GM13976 (cell line): ENCODE measurements at regions not wholly inside any gene's neighbourhood (a gene's known extent, or its start where the extent isn't known, plus 50 kb on each side); places are given as distances from the start of the nearest gene placed in this dataset.

Experiments used
- DNase-seq: peaks from one replicate; pipeline ENCODE4 v3.0.0; 2012; ENCODE audit warnings: low spot score
- in situ Hi-C: fragments of 300-500 bp; cut with MboI; formaldehyde crosslinking; loops from one replicate; pipeline ENCODE4 v1.12.0; 2022; ENCODE audit warnings: low sequenced_read_pairs, mixed read lengths, inconsistent platforms; ENCODE audit not compliant: unreplicated experiment
- TF ChIP-seq, protein P1 (sequence below): IDR thresholded peaks from 2 replicates; pipeline ENCODE4 v1.5.1; 2012; ENCODE audit warnings: borderline replicate concordance, mild to moderate bottlenecking; ENCODE audit not compliant: insufficient read depth; ENCODE audit errors: extremely low read depth, missing control alignments, control extremely low read depth

DNA sequence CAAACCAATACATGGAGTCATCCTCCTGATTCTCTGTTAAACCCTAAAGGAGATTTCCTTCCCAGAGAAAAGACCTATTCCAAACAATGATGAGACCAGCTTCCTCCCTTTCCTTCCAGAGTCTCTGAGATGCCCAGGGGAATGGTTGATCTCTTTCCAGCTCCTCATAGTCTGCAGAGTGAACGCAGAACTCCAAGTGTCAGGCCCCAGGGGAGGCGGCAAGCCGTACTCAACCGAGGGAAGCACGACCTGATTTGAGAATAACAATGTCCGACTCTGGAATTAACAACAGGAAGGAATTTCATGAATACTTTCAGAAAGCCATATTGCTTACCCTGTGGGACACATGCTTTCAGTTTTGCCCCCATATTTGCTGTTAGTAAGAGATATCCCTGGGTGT, 241.7 kb upstream of the GLI3 start:
- TF ChIP-seq, protein P1, sequence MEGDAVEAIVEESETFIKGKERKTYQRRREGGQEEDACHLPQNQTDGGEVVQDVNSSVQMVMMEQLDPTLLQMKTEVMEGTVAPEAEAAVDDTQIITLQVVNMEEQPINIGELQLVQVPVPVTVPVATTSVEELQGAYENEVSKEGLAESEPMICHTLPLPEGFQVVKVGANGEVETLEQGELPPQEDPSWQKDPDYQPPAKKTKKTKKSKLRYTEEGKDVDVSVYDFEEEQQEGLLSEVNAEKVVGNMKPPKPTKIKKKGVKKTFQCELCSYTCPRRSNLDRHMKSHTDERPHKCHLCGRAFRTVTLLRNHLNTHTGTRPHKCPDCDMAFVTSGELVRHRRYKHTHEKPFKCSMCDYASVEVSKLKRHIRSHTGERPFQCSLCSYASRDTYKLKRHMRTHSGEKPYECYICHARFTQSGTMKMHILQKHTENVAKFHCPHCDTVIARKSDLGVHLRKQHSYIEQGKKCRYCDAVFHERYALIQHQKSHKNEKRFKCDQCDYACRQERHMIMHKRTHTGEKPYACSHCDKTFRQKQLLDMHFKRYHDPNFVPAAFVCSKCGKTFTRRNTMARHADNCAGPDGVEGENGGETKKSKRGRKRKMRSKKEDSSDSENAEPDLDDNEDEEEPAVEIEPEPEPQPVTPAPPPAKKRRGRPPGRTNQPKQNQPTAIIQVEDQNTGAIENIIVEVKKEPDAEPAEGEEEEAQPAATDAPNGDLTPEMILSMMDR = no peak
- no peak for DNase-seq
- in situ Hi-C loops = no loop called here

DNA sequence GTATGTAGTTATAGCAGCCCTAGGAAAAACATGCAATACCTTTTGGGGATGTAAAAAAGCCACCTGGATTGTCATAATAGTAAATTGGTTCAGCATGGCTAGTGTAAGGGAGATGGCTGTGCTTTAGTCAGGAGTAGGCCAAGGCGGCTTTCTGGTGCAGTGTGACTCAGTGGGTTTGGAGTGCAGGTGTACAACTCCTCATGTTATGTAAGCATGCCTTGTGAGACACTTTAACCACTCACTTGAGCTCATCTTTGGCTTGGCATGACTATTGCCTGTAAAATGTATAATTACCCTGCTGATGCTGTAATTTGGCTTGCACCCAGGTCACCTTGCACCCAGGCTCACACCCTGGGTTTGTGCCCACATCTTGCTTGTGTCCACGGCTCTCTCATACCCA, 239.2 kb upstream of the GLI3 start:
- TF ChIP-seq, protein P1 = no peak
- in situ Hi-C loops = no loop called here
- no peak for DNase-seq

DNA sequence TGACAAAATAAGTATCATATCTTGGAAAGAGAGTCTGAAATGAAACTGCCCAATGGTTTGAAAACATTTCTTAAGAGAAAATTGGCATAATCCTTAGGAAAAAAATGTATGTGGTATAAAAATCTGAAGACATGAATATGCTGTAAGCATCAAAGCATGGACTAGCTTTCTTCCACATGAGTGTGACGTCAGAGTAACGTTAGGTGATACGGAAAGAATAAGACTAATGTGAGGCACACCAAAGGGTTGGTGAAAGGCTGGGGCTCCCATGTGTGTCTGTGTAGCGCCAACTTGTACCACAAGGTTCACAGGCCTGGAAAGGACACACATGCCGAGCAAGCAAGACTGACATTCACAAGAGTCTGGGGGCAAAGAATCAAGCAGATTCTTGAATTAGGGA, 238.1 kb upstream of the GLI3 start:
- DNase-seq = no peak
- in situ Hi-C loops = no loop called here
- TF ChIP-seq, protein P1 = no peak

DNA sequence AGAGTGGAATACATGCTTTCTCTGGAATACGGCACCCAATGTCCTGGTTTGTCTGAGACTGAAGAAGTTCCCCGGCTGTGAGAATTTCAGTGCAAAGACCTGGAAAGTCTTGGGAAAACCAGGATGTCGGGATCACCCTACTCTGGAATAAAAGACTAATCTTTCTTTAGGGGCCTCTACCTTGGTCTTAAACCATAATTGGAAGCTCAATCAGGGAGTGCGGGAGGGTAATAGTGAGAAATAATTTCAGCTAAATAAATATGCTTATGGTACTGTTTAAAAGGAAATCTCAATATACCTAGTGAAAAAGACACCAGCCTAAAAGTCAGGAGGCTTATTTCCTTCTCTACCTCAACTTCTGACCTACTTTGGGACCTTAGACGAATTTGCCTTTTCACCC, 236.1 kb upstream of the GLI3 start:
- in situ Hi-C loops = no loop called here
- no peak for DNase-seq
- TF ChIP-seq, protein P1 = no peak

DNA sequence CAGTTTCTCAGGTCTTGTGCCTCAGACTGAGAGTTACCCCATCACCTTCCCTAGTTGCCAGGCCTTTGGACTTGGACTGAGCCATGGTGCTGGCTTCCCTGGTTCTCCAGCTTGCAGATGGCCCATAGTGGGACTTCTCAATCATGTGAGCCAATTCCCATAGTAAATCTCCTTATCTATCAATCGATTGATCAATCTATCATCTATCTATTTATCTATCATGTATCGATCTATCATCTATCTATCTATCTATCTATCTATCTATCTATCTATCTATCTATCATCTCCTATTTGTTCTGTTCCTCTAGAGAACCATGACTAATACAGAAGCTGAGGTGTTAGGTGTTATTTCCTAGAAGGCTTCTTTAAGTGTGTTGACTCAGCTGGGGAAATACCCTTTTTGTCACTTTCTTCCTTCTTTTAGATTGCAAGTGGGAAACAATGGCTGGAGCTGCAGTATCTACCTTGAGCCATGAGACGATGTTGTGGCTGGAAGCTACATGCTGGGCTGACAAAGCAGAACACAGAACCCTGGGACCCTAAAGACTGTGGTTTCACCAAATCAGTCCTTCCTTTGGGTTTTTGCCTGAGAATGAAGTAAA, 234.7 kb upstream of the GLI3 start:
- no peak for DNase-seq
- in situ Hi-C loops = no loop called here
- TF ChIP-seq, protein P1 = no peak

DNA sequence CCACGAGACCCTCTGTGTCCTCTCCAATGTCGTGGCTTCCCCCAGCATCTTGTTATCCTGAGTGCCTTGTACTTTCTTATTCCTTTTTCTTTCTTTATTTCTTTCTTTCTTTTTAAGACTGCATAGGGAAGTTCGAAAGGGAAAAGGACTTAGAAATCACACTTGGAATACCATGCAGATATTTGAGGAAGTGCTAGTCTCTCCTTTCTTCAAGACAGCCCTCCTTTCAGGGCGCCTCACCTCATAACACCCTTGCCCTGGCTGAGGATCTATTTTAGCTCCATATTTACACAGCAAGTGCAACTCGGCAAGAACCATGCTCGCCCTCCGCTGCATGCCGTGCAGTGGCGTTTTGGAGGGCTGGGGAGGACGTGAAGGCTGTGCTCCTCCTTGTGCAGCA, 232.3 kb upstream of the GLI3 start:
- in situ Hi-C loops = no loop called here
- TF ChIP-seq, protein P1 = no peak
- no peak for DNase-seq

DNA sequence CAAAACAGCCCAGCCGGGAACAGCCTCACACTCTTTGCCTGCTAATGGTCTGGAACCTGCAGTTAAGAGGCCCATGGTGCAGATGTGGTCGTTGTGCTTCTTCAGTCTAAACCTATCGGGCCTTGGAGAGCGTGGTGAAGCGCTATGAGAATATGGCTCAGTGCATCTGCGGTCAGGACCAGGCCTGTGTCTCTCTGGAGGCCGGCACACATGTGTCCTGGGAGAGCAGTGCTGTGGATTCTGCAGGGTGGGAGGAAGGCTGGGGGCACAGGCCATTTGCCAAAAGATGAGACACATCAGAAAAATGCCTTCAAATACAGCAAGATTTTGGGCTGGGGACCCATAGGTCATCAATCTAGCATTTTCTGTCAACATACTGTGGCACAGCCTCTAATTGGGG, 231.5 kb upstream of the GLI3 start:
- in situ Hi-C loops = no loop called here
- TF ChIP-seq, protein P1 = no peak
- no peak for DNase-seq
